ENCODE measurements at regions not wholly inside any gene's neighbourhood (a gene's known extent, or its start where the extent isn't known, plus 50 kb on each side); places are given as distances from the start of the nearest gene placed in this dataset.

DNA sequence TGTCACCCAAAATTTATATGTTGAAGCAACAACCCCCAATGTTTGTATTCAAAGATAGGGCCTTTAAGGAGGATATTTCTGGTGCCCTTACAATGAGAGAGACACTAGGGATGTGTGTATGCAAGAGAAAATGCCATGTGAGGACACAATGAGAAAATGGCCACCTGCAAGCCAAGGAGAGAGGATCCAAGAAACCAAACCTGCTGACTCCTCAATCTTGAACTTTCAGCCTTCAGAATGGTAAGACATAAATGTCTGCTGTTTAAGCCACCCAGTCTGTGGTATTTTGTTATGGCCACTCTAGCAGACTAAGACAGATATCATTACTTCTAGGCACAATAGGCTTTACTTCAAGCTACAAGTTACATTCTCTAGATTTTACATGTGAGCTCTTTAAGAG, 1145.1 kb upstream of the MAP3K7 start:
- DNase-seq: no peak

DNA sequence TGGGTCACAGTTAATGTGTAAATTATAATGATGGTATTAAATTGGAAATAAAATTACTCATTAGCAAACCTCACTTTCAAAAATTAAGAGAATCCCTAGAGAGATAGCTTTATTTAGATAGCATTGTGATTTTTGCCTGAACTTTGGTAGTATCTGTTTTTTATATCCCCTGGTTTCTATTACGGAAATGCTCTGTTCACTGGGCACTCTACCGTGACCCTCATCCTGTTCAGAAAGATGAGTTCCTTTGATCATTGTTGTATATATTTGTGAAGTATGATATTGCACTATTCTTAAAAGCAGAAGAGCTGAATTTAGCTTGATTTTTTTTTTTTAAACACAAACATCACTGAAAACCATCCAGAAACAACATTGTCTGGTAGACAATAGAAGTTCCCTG, 1143.8 kb upstream of the MAP3K7 start:
- DNase-seq: no peak

DNA sequence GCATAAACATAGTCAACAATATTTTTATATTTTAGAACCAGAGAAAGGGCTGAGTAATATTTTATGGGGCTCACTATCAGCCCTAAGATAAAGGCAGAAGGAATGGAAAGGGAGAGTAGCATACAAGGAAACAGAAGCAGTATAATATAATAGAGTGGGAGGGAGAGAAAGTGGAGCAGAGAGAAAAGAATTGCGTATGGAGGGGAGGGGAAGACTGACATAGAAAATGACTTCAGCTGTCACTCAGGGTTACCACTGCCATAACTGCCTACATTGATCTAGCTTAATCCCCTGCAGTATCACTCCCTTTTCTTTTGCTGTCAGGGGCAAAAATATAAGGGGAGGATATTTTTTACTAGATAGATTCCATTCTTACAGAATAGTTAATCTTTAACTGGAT, 1133.5 kb upstream of the MAP3K7 start:
- DNase-seq: no peak

DNA sequence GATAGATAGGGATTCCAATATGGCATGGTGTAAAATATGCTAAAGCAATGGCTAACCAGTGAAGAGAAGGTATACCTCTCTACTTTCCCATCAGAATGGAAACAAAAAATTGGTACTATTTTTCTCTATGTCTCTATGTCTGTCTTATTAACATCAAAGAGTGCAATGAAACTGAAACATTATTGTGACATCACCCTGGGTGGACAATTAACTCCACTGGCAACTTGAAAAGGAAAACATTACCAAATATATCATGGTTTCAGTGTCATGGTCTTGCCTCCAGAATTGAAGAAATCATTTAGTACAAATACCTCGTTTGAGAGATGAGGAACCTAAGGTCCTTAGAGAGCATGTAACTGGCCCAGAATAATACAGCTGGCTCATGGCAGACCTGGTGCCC, 1132.5 kb upstream of the MAP3K7 start:
- no peak for DNase-seq

DNA sequence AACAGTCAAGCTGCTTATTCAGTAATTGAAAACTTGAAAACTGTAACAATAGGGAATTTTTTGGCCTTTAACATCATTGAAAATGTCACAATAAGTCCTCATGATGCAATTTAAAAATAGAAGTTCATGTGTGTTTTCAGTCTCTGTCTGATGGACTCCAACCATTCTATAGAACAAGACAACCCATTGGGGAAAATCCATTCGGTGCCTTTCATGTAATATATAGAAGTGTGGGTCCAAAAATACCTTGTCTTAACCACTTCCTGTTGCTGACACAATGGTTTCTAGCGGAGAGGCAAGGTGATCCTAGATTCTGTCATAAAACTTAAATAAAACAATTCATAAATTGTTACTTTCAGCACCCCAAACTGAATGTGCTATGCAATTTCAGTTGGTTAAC, 1131.3 kb upstream of the MAP3K7 start:
- DNase-seq: no peak

DNA sequence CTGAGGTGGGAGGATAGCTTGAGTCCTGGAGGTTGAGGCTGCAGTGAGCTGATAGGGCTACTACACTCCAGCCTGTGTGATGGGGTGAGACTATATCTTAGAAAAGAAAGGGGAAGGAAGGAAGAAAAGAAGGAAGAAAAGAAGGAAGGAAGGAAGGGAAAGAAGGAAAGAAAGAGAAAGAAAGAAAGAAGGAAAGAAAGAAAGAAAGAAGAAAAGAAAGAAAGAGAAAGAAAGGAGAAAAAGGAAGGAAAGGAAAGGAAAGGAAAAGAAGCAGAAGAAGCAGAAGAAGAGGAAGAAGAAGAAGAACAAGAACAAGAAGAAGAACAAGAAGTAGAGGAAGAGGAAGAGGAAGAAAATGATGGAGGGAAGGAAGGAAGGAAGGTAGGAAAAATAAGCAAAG, 1130.2 kb upstream of the MAP3K7 start:
- DNase-seq: no peak

DNA sequence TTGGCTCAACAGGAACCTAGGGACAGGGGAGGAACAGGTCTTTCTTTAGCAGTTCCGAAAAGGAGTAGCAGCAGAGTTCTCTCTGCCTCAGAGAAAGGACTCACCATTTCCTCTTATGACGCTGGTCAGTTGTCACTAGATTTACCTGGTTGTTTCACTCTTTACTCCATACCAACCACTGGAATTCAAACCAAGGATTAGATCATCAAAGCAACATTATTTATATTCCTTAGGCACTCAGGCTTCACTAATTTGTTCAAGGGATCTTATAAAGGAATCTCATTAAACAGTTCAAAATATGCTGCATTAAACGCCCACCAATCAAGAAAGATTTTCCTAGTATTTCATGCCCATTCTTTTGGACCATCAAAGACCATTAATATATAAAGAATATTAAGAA, 1129.5 kb upstream of the MAP3K7 start:
- no peak for DNase-seq

- no peak for DNase-seq
These were observed 1128.4 kb upstream of the MAP3K7 start for GRCh38 chr6:91715171-91715805.

DNA sequence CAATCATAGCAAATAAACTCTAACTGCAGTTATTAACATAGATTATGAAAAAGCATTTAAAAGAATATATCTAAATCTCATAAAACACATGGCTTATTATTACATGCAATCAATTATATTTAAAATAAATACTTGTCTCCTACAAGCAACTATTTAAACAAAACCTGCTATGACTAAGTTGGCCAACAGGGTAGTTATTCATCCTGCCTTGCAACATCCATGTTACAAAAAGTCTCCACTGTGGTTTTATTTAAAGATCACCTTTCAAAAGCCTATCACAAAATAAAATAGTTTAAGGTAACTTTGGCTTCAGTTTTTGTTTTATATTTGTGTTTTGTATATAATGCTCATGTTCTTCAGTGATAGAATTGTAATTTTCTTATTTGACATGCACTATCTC, 1127.0 kb upstream of the MAP3K7 start:
- DNase-seq: no peak

DNA sequence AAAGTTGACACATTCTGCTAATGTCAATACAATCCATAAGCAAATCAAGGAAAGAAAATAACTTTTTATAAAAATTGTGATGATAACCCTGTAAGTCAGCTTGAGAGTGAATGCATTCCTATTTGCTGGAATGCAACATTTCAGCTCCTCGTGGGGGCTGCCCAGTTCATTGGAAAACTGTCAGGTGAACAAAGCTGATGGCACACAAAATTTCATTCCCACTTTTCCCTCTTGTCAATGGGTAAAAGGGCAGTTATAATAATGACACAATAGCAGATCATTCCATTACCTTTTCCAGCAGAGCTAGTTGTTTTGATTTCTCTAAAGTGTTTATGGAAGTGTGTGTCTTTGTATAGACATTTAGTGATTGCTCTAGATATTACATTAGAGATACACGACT, 1124.6 kb upstream of the MAP3K7 start:
- DNase-seq: no peak

- DNase-seq: no peak
These were observed 1123.5 kb upstream of the MAP3K7 start for GRCh38 chr6:91710342-91710741.

GRCh38 chr6:91708534-91708933, 1121.7 kb upstream of the MAP3K7 start:
- DNase-seq: no peak

GRCh38 chr6:91705646-91706045, 1118.8 kb upstream of the MAP3K7 start:
- no peak for DNase-seq

- no peak for DNase-seq
These were observed 1117.7 kb upstream of the MAP3K7 start for GRCh38 chr6:91704531-91704930.

GRCh38 chr6:91697010-91697695, 1110.3 kb upstream of the MAP3K7 start:
- DNase-seq: no peak

DNA sequence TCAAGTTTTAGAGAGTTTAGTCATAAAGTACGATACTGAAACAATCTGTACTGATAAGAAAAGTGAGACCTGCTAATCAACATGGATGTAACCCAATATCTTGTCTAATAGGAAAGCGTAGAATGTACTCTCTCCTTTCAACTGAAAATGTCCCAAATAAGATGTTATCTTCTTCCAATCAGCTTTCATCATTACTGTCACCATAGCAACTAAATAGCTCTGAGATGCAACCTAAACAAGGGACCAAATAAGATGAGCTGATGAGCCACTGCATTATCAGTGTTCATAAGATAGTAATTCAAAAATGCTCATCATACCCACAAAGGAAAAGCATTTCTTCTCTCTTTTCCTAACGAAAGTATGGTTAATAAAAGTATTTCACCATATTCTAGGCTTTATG, 1108.3 kb upstream of the MAP3K7 start:
- no peak for DNase-seq

DNA sequence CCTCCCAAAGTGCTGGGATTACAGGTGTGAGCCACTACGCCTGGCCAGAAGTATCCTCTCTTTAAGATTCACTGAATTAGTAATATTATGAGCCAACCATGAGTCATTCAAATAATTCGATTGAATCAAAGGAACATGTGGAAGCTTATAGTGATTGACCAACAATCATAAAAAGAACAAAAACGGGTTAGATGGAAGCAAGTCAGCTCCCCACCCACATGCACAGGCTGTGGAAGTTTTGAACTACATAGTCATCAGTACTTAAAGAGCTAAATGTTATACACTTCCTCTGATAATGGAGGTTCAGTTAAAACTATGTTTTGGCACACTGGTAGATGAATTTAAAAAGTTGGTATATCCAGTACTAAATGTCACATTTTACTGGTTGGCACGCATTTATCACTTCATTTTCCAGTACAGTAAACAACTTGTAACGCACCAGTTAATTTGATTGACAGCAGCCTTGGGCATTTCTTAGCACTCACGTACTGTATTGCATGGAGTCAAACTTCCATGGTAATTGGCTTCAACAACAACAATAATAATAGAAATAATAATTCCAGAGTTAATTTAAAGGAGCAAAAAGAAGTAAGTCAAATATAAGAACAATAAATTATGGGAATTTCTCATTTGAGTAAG, 1107.3 kb upstream of the MAP3K7 start:
- no peak for DNase-seq

DNA sequence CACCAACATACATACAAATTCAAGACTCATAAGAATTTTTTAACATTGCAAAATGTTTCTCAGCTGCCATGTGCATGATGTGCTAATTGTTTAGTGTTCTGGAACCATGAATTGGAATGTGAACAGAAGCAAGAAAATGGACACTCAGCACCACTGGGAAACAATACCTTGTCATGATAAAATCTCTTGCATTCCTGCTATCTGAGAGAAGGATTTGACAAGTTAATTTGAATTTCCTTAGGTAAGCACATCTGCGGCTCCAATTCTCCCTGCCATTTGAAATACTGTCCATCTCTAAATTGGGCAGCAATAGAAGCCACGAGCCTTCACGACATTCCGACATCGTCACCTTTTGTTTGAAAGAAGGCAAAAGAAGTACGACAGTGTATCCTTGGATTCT, 1104.6 kb upstream of the MAP3K7 start:
- DNase-seq: no peak

DNA sequence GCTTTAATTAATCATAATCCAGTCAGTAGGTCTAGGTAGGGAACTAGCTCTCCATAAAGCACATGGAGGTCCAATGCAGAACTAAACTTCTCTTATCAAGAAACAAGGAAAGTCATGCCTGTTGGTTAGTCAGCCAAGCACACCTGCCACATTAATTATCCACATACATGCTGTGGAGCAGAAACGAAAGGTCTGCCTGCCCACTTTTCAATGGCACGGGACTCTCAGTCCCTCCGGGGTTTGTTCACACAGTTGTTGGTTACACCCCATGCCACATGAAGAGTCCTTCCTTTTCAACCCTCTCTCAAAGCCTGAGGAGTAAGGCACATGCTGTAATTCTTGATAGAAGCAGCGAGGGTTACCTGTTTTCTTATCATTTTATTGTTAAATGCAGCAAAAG, 1096.4 kb upstream of the MAP3K7 start:
- no peak for DNase-seq

DNA sequence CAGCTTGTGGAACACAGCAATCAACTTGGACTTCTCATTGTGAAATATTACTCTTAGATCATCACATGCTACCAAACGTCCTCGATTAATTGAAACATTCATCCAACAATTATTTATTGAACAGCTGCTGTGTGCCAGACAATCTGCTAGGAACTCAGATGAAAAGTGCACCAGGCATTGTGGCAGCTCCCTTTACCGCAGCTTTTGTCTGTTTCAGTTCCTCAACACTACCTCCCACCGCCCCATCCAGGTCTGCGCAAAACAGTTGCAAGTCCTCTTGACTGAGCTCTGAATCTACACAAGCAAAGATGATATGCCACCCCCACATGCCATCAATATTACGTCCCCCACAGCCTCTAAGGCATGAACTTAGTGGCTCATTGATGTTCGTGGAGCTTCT, 1094.4 kb upstream of the MAP3K7 start:
- DNase-seq: no peak

- no peak for DNase-seq
These were observed 1092.0 kb upstream of the MAP3K7 start for GRCh38 chr6:91678679-91679446.

DNA sequence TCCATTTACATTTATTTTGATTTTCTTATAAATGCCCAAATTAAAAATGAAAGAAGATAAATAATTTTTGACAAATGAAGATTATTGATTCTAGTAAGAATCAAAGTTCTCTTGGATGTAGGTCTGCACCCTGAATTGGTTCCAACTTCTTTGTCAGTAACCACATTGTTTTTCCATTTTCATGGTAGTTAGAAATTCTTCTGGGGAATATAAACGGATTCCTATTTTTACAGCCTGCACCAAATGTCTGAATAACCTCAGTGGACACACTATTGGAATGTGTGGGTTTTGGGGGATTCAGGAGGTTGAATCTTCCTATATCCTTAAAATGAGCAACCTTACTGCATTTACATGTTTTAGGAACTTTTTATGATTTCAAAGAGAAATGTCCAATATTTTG, 1085.3 kb upstream of the MAP3K7 start:
- no peak for DNase-seq

DNA sequence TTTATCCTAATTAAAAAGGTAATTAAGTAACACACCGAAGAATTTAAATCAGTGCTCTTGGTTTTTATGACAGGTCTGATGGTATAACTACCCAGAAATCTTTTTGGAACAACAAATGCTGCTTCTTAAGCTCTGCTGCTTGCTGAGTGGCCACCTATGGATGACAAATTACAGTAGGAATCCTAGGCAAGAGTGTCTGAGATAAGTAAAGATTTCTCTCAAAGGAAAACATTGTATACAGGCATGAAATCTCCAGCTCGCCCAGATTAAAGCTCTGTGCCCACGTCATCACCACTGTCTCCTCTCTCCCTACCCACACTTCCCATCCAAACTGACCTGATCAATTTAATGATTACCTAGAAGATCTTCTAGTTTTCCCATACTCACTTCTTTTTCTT, 1083.0 kb upstream of the MAP3K7 start:
- DNase-seq: no peak

All from activated effector memory CD4-positive, alpha-beta T cell treated with anti-CD3 and anti-CD28 coated beads, Interleukin-2, amount 50 U/mL, for 16 hours (primary cell).